ENCODE measurements at regions not wholly inside any gene's neighbourhood (a gene's known extent, or its start where the extent isn't known, plus 50 kb on each side); places are given as distances from the start of the nearest gene placed in this dataset.
A peak's percentile ranks its signal among the peaks of the same experiment; 100 is the strongest.

DNA sequence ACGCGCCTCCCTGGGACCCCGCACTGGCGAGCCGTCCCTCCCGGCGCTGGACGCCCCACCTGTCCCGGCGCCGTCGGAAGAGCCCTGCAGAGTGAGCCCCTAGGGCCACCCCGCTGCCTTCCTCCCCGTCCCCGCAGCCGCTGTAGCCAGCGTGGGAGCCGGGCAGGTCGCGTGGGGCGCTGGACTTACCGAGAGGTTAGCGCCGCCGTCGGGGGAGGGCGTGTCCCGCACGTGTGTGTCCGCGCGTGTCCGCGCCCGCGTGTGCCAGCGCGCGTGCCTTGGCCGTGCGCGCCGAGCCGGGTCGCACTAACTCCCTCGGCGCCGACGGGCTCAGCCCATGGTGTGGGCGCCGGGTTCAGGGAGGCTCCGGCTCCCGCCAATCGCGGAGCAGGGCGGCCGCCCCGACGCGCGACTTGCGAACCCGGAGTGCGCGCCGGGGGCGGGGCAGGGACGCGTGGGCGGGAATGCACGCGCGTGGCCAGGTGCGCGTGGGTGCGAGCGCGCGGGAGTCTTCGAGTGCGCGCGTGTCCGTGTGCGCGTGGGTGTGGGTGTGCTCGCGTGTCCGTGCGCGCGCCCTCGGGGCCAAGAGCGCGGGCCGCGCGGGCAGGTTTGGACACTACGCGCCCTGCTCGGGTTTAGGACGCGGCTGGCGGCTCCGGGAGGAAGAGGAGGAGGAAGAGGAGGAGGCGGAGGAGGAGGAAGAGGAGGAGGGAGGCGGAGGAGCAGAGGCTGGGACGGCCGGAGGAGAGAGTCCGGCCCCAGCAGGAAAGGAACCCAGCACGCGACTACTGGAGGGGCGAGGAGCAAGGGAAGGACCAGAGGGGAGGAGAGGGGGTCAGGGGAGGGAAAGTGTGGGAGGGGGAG, 145.2 kb upstream of the ETS2 start:
- BruUV-seq (replicated peaks) = no TSS peak
- in situ Hi-C loops (cut with MboI) (no loop called here), intact Hi-C loops (cut with micrococcal nuclease; ENCODE audit: unreplicated experiment) (no loop called here)
- WGBS (ENCODE audit: insufficient coverage, insufficient replicate concordance, low lambda C conversion rate, missing lambda C conversion rate) = 76% methylated on average over 59 of the region's 113 CpGs
- Histone ChIP-seq H3K9ac (ENCODE audit: control insufficient read depth, insufficient read depth, low read length) (no peak overlapping the region), H3K4me3 (no peak overlapping the region), H3K79me2 (ENCODE audit: control insufficient read depth, insufficient read depth, low read length) (no peaks in the 10 kb centered on the region), H3K4me2 (ENCODE audit: control insufficient read depth, insufficient read depth) (peak overlapping the region; percentile 22; the same call in 1 of the 2 replicates), H3K4me1 (ENCODE audit: control insufficient read depth, insufficient read depth, low read length) (no peaks in the 10 kb centered on the region), H3K27me3 (replicated peaks in 1 of 2; ENCODE audit: control insufficient read depth in 2 of 2, insufficient read depth in 2 of 2, low read length in 1 of 2) (peaks cover 4 to 10% of the 10 kb centered on the region in 2 experiments), H4K20me1 (ENCODE audit: control insufficient read depth, insufficient read depth) (no peaks in the 10 kb centered on the region), H3K36me3 (ENCODE audit: control insufficient read depth in 2 of 2, insufficient read depth in 2 of 2, low read length in 1 of 2) (no peaks in the 10 kb centered on the region), H3K27ac (ENCODE audit: control insufficient read depth, insufficient read depth) (no peak overlapping the region), H2AFZ (ENCODE audit: control insufficient read depth, low read depth, low read length) (no peak overlapping the region), H3K9me3 (replicated peaks; ENCODE audit: control insufficient read depth, insufficient read depth, low read length) (no peaks in the 10 kb centered on the region; the same call in 2 of the 3 replicates)
- ATAC-seq (no peak), DNase-seq (ENCODE audit: low read depth, low spot score) (no peak), FAIRE-seq (no peak)
- POLR2A ChIA-PET = no interaction called here
- RAD21 ChIA-PET (ENCODE audit: unreplicated experiment) = no interaction called here
- SMC1A ChIA-PET (ENCODE audit: uncharacterized antibody, unreplicated experiment) = interaction anchor here (0.6 kb wide), 1 partner anchor 460 kb away, joined by 3 read pairs; no protein-coding TSS in a partner anchor
- TF ChIP-seq RAD21 (IDR thresholded peaks at IDR 0.05; ENCODE audit: insufficient read depth, low read depth, low read length) (no peak), RCOR1 (conservative IDR thresholded peaks at IDR 0.05; ENCODE audit: low read depth, low read length) (no peak), SMAD5 (IDR thresholded peaks at IDR 0.05; ENCODE audit: low read depth) (no peak), FOS (IDR thresholded peaks at IDR 0.05; ENCODE audit: borderline replicate concordance, extremely low read depth, insufficient read length) (no peak), WRNIP1 (IDR thresholded peaks at IDR 0.05; ENCODE audit: borderline replicate concordance, low read depth, low read length) (no peak)
- CTCF ChIA-PET = interaction anchor here (0.8 kb wide), 1 partner anchor 10 kb away, joined by 3 read pairs; no protein-coding TSS in a partner anchor

- Histone ChIP-seq H3K27ac (ENCODE audit: control insufficient read depth, insufficient read depth) (no peak overlapping the region), H2AFZ (ENCODE audit: control insufficient read depth, low read depth, low read length) (no peak overlapping the region), H3K36me3 (ENCODE audit: control insufficient read depth in 2 of 2, insufficient read depth in 2 of 2, low read length in 1 of 2) (no peaks in the 10 kb centered on the region), H3K27me3 (replicated peaks in 1 of 2; ENCODE audit: control insufficient read depth in 2 of 2, insufficient read depth in 2 of 2, low read length in 1 of 2) (peaks cover 4 to 10% of the 10 kb centered on the region in 2 experiments), H4K20me1 (ENCODE audit: control insufficient read depth, insufficient read depth) (no peaks in the 10 kb centered on the region), H3K4me1 (ENCODE audit: control insufficient read depth, insufficient read depth, low read length) (no peaks in the 10 kb centered on the region), H3K9ac (ENCODE audit: control insufficient read depth, insufficient read depth, low read length) (no peak overlapping the region), H3K9me3 (replicated peaks; ENCODE audit: control insufficient read depth, insufficient read depth, low read length) (no peaks in the 10 kb centered on the region; the same call in 2 of the 3 replicates), H3K79me2 (ENCODE audit: control insufficient read depth, insufficient read depth, low read length) (no peaks in the 10 kb centered on the region), H3K4me3 (no peak overlapping the region), H3K4me2 (ENCODE audit: control insufficient read depth, insufficient read depth) (peak overlapping the region; percentile 22; the same call in 1 of the 2 replicates)
- ChIA-PET CTCF (no interaction called here), SMC1A (ENCODE audit: uncharacterized antibody, unreplicated experiment) (no interaction called here), RAD21 (ENCODE audit: unreplicated experiment) (no interaction called here), POLR2A (no interaction called here)
- no peak for DNase-seq (ENCODE audit: low read depth, low spot score)
- ATAC-seq = no peak
- FAIRE-seq = no peak
- intact Hi-C loops (cut with micrococcal nuclease; ENCODE audit: unreplicated experiment) = no loop called here
- in situ Hi-C loops (cut with MboI) = no loop called here
- no peak for TF ChIP-seq NR2F1 (conservative IDR thresholded peaks at IDR 0.05)
- no peak for TF ChIP-seq FOS (IDR thresholded peaks at IDR 0.05; ENCODE audit: borderline replicate concordance, extremely low read depth, insufficient read length)
- TF ChIP-seq RFX5 (IDR thresholded peaks at IDR 0.05; ENCODE audit: low read depth, low read length) = no peak
- TF ChIP-seq RAD51 (IDR thresholded peaks at IDR 0.05) = no peak
- no peak for TF ChIP-seq MEF2B (IDR thresholded peaks at IDR 0.05; ENCODE audit: partially characterized antibody, poor library complexity, severe bottlenecking)
- TF ChIP-seq JUNB (IDR thresholded peaks at IDR 0.05) = no peak
- no peak for TF ChIP-seq SMC3 (IDR thresholded peaks at IDR 0.05; ENCODE audit: borderline replicate concordance, low read length)
- TF ChIP-seq SPI1 (IDR thresholded peaks at IDR 0.05; ENCODE audit: borderline replicate concordance, insufficient read depth, low read depth, low read length) = no peak
- TF ChIP-seq CEBPB (IDR thresholded peaks at IDR 0.05; ENCODE audit: borderline replicate concordance in 1 of 2, low read depth in 2 of 2, low read length in 2 of 2) = no peak
- BruUV-seq (replicated peaks) = no TSS peak
- 40% methylated on average over 38 of the region's 61 CpGs for WGBS (ENCODE audit: insufficient coverage, insufficient replicate concordance, low lambda C conversion rate, missing lambda C conversion rate)
Measured at GRCh38 chr21:38661197-38661871, 144.4 kb upstream of the ETS2 start.
